GM21360 (cell line): ENCODE measurements at regions not wholly inside any gene's neighbourhood (a gene's known extent, or its start where the extent isn't known, plus 50 kb on each side); places are given as distances from the start of the nearest gene placed in this dataset.
"Not testable (repeated sequence)": the region's sequence is repeated elsewhere in the genome, so short reads cannot be mapped to it uniquely, and the experiment has no call there.

Source experiments
- ATAC-seq: cut with Tn5 transposase; IDR thresholded peaks from one replicate; pipeline ENCODE4 v1.9.1; 2021; ENCODE audit warnings: mild to moderate bottlenecking, moderate library complexity; ENCODE audit not compliant: unreplicated experiment

GRCh38 chr2:87404411-87405255 is 343.3 kb upstream of the PLGLB2 start:
- not testable (repeated sequence) for ATAC-seq

- ATAC-seq = not testable (repeated sequence)
Observed at GRCh38 chr2:87405531-87406216, 342.2 kb upstream of the PLGLB2 start.

DNA sequence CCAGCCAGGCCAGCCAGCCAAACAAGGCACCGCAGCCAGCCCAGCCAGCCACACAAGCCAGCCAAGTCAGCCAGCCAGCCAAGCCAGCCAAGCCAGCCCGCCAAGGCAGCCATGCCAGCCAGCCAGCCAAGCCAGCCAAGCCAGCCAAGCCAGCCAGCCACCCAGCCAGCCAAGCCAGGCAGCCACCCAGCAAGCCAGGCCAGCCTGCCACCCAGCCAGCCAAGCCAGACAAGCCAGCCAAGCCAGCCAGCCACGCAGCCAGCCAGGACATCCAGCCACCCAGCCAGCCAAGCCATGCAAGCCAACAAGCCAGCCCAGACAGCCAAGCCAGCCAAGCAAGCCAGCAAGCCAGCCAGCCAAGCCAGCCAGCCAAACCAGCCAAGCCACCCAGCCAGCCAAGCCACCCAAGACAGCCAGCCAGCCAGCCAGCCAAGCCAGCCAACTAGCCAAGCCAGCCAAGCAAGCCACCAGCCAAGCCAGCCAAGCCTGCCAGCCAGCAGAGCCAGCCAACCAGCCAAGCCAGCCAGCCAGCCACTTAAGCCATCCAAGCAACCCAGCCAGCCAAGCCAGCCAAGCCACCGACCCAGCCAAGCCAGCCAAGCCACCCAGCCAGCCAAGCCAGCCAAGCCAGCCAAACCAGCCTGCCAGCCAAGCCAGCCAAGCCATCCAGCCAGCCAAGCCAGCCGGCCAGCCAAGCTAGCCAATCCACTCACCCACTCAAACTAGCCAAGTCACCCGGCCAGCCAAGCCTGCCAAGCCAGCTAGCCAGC is 341.3 kb upstream of the PLGLB2 start:
- not testable (repeated sequence) for ATAC-seq

- not testable (repeated sequence) for ATAC-seq
Observed at GRCh38 chr2:87409601-87410000, 338.3 kb upstream of the PLGLB2 start.

DNA sequence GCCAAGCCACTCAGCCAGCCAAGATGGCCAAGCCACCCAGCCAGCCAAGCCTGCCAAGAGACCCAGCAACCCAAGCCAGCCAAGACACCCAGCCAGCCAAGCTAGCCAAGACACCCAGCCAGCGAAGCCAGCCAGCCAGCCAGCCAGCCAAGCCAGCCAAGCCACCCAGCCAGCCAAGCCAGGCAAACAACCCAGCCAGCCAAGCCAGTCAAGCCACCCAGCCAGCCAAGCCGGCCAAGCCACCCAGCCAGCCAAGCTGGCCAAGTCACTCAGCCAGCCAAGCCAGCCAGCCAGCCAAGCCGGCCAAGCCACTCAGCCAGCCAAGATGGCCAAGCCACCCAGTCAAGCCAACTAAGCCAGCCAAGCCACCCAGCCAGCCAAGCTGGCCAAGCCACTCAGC is 337.5 kb upstream of the PLGLB2 start:
- ATAC-seq = not testable (repeated sequence)

GRCh38 chr2:87412036-87412820 is 335.7 kb upstream of the PLGLB2 start:
- ATAC-seq = not testable (repeated sequence)

- not testable (repeated sequence) for ATAC-seq
Observed at GRCh38 chr2:87414331-87414730, 333.6 kb upstream of the PLGLB2 start.

DNA sequence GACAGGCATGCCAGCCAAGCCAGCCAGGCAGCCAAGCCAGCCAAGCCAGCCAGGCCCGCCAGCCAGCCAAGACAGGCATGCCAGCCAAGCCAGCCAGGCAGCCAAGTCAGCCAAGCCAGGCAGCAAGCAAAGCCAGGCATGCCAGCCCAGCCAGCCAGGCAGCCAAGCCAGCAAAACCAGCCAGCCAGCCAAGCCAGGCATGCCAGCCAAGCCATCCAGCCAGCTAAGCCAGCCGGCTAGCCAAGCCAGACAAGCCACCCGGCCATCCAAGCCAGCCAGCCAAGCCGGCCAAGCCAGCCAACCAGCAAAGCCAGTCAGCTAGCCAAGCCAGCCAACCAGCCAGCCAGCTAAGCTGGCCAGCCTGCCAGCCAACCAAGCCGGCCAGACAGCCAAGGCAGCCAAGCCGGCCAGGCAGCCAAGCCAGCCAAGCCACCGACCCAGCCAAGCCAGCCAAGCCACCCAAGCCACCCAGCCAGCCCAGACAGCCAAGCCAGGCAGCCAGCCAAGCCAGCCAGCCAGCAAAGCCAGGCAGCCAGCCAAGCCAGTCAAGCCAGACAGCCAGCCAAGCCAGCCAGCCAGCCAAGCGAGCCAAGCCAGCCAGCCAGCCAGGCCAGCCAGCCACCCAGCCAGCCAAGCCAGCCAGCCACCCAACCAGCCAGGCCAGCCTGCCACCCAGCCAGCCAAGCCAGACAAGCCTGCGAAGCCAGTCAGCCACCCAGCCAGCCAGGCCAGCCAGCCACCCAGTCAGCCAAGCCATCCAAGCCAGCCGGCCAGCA is 332.9 kb upstream of the PLGLB2 start:
- not testable (repeated sequence) for ATAC-seq

GRCh38 chr2:87415586-87416265 is 332.2 kb upstream of the PLGLB2 start:
- ATAC-seq = not testable (repeated sequence)

DNA sequence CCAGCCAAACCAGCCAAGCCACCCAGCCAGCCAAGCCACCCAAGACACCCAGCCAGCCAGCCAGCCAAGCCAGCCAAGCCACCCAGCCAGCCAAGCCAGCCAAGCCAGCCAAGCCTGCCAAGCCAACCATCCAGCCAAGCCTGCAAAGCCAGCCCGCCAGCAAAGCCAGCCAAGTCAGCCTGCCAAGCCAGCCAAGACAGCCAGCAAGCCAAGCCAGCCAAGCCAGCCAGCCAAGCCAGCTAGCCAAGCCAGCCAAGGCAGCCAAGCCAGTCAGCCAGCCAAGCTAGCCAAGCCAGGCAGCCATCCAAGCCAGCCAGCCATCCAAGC is 331.7 kb upstream of the PLGLB2 start:
- ATAC-seq = not testable (repeated sequence)

- ATAC-seq = not testable (repeated sequence)
Observed at GRCh38 chr2:87417147-87417546, 330.7 kb upstream of the PLGLB2 start.

GRCh38 chr2:87417742-87418567 is 329.9 kb upstream of the PLGLB2 start:
- not testable (repeated sequence) for ATAC-seq

DNA sequence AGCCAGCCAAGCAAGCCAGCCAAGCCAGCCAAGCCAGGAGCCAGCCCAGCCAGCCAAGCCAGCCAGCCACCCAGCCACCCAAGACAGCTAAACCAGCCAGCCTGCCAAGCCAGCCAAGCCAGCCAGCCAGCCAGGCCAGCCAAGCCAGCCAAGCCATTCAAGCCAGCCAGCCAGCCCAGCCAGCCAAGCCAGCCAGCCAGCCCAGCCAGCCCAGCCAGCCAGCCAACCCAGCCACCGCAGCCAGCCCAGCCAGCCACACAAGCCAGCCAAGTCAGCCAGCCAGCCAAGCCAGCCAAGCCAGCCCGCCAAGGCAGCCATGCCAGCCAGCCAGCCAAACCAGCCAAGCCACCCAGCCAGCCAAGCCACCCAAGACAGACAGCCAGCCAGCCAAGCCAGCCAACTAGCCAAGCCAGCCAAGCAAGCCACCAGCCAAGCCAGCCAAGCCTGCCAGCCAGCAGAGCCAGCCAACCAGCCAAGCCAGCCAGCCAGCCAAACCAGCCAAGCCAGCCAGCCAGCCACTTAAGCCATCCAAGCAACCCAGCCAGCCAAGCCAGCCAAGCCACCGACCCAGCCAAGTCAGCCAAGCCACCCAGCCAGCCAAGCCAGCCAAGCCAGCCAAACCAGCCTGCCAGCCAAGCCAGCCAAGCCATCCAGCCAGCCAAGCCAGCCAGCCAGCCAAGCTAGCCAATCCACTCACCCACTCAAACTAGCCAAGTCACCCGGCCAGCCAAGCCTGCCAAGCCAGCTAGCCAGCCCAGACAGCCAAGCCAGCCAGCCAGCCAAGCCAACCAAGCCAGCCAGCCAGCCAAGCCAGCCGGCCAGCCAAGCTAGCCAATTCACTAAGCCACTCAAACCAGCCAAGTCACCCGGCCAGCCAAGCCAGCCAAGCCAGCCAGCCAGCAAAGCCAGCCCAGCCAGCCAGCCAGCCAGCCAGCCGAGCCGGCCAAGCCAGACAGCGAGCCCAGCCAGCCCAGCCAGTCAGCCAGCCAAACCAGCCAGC is 328.8 kb upstream of the PLGLB2 start:
- not testable (repeated sequence) for ATAC-seq

DNA sequence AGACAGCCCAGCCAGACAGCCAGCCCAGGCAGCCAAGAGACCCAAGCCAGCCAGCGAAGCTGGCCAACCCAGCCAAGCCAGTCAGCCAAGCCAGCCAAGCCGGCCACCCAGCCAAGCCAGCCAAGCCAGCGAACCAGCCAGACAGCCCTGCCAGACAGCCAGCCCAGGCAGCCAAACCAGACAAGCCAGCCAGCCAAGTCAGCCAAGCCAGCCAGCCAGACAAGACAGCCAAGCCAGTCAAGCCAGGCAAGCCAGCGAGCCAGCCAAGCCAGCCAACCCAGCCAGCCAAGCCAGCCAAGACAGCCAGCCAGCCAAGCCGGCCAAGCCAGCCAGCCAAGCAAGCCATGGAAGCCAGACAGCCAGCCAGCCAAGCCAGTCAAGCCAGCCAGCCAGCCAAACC is 327.9 kb upstream of the PLGLB2 start:
- not testable (repeated sequence) for ATAC-seq

DNA sequence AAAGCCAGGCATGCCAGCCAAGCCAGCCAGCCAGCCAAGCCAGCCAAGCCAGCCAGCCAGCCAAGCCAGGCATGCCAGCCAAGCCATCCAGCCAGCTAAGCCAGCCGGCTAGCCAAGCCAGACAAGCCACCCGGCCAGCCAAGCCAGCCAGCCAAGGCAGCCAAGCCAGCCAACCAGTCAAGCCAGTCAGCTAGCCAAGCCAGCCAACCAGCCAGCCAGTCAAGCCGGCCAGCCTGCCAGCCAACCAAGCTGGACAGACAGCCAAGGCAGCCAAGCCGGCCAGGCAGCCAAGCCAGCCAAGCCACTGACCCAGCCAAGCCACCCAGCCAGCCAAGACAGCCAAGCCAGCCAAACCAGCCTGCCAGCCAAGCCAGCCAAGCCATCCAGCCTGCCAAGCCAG is 326.9 kb upstream of the PLGLB2 start:
- not testable (repeated sequence) for ATAC-seq

GRCh38 chr2:87423796-87424762 is 323.8 kb upstream of the PLGLB2 start:
- ATAC-seq = not testable (repeated sequence)
